SK-N-SH treated with all-trans-retinoic acid at 6 μM for 48 hours (cell line): ENCODE measurements at regions not wholly inside any gene's neighbourhood (a gene's known extent, or its start where the extent isn't known, plus 50 kb on each side); places are given as distances from the start of the nearest gene placed in this dataset.
"Not testable (repeated sequence)": the region's sequence is repeated elsewhere in the genome, so short reads cannot be mapped to it uniquely, and the experiment has no call there.

ENCODE experiments used
- ARNTL ChIP-seq: fragments of 450-650 bp; formaldehyde crosslinking; IDR thresholded peaks from 2 replicates; pipeline ENCODE4 v1.5.0; 2020; ENCODE audit warnings: low read depth, mild to moderate bottlenecking, moderate library complexity, borderline replicate concordance
- CSDC2 ChIP-seq: fragments of 250-450 bp; sonication (Bioruptor Pico); IDR thresholded peaks from 2 replicates; pipeline ENCODE4 v1.5.0; 2020; ENCODE audit warnings: mild to moderate bottlenecking, moderate library complexity
- ESRRG ChIP-seq: fragments of 250-450 bp; sonication (Bioruptor Pico); IDR thresholded peaks from 2 replicates; pipeline ENCODE4 v1.6.1; 2021; ENCODE audit warnings: mild to moderate bottlenecking
- OSR1 ChIP-seq: fragments of 250-450 bp; sonication (Bioruptor Pico); IDR thresholded peaks from 2 replicates; pipeline ENCODE4 v1.8.0; 2022; ENCODE audit warnings: moderate library complexity, mild to moderate bottlenecking, inconsistent platforms
- RARB ChIP-seq: fragments of 250-450 bp; sonication (Bioruptor Pico); IDR thresholded peaks from 2 replicates; pipeline ENCODE4 v1.8.0; 2021; ENCODE audit warnings: mild to moderate bottlenecking, moderate library complexity
- ZC3H10 ChIP-seq: fragments of 250-450 bp; sonication (Bioruptor Pico); IDR thresholded peaks from 2 replicates; pipeline ENCODE4 v1.5.1; 2021; ENCODE audit warnings: mild to moderate bottlenecking, moderate library complexity
- ZFP3 ChIP-seq: fragments of 250-450 bp; sonication (Bioruptor Pico); IDR thresholded peaks from 2 replicates; pipeline ENCODE4 v1.5.0; 2020; ENCODE audit warnings: mild to moderate bottlenecking, moderate library complexity
- ZFP30 ChIP-seq: fragments of 450-650 bp; formaldehyde crosslinking; IDR thresholded peaks from 2 replicates; pipeline ENCODE4 v1.5.0; 2022; ENCODE audit warnings: mild to moderate bottlenecking, moderate library complexity
- ZNF565 ChIP-seq: fragments of 450-650 bp; formaldehyde crosslinking; conservative IDR thresholded peaks from 2 replicates; pipeline ENCODE4 v1.5.0; 2020; ENCODE audit warnings: low read depth, mild to moderate bottlenecking, moderate library complexity
- ZNF70 ChIP-seq: fragments of 450-650 bp; formaldehyde crosslinking; IDR thresholded peaks from 2 replicates; pipeline ENCODE4 v1.5.0; 2020; ENCODE audit warnings: mild to moderate bottlenecking, moderate library complexity
- TF ChIP-seq, protein P1 (sequence below): fragments of 250-450 bp; sonication (Bioruptor Pico); IDR thresholded peaks from 2 replicates; pipeline ENCODE4 v1.5.0; 2020; ENCODE audit warnings: mild to moderate bottlenecking, moderate library complexity
- TF ChIP-seq, protein P2 (sequence below): fragments of 250-450 bp; sonication (Bioruptor Pico); IDR thresholded peaks from 2 replicates; pipeline ENCODE4 v1.5.1; 2020; ENCODE audit warnings: low read depth, mild to moderate bottlenecking, moderate library complexity
- TF ChIP-seq, protein P3 (sequence below): fragments of 250-450 bp; sonication (Bioruptor Pico); IDR thresholded peaks from 2 replicates; pipeline ENCODE4 v1.8.0; 2020; ENCODE audit warnings: mild to moderate bottlenecking, moderate library complexity, borderline replicate concordance
- TF ChIP-seq, protein P4 (sequence below): fragments of 250-450 bp; sonication (Bioruptor Pico); IDR thresholded peaks from 2 replicates; pipeline ENCODE4 v1.8.0; 2021; ENCODE audit warnings: low read depth, mild to moderate bottlenecking, moderate library complexity, borderline replicate concordance

DNA sequence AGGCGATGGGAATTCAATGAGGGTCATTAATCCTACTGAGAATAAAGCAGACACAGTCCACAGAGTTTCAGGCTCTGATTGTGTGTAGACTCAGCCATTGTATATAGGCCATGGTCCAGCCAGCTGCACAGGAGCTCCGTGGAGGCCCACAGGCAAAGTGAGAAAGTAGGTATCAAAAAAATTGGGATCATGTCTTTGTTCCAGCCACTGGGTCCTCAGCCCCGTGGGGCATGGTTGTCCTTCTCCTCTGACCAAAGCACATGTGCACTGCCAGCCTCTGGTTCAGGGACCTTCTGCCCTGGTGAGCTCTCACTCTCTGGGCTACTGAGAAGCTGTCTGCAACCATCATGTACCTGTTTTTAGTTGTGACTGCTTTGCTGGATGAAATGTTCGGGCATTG, 79.7 kb downstream of the GOLGA8K start:
- TF ChIP-seq, protein P1, sequence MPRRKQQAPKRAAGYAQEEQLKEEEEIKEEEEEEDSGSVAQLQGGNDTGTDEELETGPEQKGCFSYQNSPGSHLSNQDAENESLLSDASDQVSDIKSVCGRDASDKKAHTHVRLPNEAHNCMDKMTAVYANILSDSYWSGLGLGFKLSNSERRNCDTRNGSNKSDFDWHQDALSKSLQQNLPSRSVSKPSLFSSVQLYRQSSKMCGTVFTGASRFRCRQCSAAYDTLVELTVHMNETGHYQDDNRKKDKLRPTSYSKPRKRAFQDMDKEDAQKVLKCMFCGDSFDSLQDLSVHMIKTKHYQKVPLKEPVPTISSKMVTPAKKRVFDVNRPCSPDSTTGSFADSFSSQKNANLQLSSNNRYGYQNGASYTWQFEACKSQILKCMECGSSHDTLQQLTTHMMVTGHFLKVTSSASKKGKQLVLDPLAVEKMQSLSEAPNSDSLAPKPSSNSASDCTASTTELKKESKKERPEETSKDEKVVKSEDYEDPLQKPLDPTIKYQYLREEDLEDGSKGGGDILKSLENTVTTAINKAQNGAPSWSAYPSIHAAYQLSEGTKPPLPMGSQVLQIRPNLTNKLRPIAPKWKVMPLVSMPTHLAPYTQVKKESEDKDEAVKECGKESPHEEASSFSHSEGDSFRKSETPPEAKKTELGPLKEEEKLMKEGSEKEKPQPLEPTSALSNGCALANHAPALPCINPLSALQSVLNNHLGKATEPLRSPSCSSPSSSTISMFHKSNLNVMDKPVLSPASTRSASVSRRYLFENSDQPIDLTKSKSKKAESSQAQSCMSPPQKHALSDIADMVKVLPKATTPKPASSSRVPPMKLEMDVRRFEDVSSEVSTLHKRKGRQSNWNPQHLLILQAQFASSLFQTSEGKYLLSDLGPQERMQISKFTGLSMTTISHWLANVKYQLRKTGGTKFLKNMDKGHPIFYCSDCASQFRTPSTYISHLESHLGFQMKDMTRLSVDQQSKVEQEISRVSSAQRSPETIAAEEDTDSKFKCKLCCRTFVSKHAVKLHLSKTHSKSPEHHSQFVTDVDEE (CRISPR knock-in tag), result not testable (repeated sequence)
- not testable (repeated sequence) for TF ChIP-seq ARNTL (CRISPR knock-in tag); ZC3H10 (CRISPR knock-in tag); ZFP30; ZNF565 (CRISPR knock-in tag); RARB (CRISPR knock-in tag); CSDC2 (CRISPR knock-in tag); ESRRG (CRISPR knock-in tag); OSR1 (CRISPR knock-in tag); ZFP3 (CRISPR knock-in tag); ZNF70 (CRISPR knock-in tag)
- TF ChIP-seq, protein P2, sequence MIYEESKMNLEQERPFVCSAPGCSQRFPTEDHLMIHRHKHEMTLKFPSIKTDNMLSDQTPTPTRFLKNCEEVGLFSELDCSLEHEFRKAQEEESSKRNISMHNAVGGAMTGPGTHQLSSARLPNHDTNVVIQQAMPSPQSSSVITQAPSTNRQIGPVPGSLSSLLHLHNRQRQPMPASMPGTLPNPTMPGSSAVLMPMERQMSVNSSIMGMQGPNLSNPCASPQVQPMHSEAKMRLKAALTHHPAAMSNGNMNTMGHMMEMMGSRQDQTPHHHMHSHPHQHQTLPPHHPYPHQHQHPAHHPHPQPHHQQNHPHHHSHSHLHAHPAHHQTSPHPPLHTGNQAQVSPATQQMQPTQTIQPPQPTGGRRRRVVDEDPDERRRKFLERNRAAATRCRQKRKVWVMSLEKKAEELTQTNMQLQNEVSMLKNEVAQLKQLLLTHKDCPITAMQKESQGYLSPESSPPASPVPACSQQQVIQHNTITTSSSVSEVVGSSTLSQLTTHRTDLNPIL, result not testable (repeated sequence)
- TF ChIP-seq, protein P3, sequence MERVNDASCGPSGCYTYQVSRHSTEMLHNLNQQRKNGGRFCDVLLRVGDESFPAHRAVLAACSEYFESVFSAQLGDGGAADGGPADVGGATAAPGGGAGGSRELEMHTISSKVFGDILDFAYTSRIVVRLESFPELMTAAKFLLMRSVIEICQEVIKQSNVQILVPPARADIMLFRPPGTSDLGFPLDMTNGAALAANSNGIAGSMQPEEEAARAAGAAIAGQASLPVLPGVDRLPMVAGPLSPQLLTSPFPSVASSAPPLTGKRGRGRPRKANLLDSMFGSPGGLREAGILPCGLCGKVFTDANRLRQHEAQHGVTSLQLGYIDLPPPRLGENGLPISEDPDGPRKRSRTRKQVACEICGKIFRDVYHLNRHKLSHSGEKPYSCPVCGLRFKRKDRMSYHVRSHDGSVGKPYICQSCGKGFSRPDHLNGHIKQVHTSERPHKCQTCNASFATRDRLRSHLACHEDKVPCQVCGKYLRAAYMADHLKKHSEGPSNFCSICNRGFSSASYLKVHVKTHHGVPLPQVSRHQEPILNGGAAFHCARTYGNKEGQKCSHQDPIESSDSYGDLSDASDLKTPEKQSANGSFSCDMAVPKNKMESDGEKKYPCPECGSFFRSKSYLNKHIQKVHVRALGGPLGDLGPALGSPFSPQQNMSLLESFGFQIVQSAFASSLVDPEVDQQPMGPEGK (CRISPR knock-in tag), result not testable (repeated sequence)
- TF ChIP-seq, protein P4, sequence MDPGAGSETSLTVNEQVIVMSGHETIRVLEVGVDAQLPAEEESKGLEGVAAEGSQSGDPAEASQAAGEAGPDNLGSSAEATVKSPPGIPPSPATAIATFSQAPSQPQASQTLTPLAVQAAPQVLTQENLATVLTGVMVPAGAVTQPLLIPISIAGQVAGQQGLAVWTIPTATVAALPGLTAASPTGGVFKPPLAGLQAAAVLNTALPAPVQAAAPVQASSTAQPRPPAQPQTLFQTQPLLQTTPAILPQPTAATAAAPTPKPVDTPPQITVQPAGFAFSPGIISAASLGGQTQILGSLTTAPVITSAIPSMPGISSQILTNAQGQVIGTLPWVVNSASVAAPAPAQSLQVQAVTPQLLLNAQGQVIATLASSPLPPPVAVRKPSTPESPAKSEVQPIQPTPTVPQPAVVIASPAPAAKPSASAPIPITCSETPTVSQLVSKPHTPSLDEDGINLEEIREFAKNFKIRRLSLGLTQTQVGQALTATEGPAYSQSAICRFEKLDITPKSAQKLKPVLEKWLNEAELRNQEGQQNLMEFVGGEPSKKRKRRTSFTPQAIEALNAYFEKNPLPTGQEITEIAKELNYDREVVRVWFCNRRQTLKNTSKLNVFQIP (CRISPR knock-in tag), result not testable (repeated sequence)
